Stimulated activated CD8-positive, alpha-beta memory T cell treated with anti-CD3 and anti-CD28 coated beads, Interleukin-7, amount 100 ng/mL, for 1 hour (primary cell): ENCODE measurements at regions not wholly inside any gene's neighbourhood (a gene's known extent, or its start where the extent isn't known, plus 50 kb on each side); places are given as distances from the start of the nearest gene placed in this dataset.

Experiments
- DNase-seq, 2 donors: peaks; one replicate each; pipeline ENCODE4 v3.0.0-alpha.2; 2020; ENCODE audit warnings: low read depth in 2 of 2

DNA sequence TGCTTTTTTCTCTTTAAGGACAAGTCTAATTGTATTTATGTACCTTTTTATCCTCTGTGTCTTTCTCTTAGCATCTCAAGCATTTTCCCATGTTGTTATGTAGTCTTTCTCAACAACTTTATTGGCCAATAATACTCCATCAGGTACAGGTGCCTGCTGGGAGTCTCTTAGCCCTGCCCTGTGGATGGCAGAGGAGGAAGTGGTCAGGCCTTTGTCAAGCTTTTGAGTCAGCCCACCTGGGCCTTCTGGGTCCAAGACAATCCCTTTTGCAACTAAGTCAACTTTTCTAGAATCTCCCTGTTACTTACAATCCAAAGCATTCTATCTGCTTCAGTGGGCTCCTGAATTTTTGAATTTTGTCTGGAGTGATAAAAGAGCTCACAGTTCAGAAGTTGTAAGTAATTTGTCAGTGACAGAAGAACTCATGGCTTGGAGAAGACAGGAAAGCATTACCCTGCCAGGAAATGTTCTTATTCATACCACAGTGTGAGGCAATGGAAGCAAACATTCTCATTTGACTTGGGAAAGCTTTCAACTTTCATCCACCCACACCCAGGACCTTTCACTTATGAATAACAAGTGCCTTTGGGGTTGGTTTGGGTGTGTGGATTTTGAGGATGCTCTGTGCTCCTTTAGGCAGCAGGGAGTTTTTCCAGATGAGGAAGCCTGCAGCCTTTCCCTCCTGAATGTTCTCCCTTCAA, 200.0 kb upstream of the S1PR3 start:
- DNase-seq = no peak

DNA sequence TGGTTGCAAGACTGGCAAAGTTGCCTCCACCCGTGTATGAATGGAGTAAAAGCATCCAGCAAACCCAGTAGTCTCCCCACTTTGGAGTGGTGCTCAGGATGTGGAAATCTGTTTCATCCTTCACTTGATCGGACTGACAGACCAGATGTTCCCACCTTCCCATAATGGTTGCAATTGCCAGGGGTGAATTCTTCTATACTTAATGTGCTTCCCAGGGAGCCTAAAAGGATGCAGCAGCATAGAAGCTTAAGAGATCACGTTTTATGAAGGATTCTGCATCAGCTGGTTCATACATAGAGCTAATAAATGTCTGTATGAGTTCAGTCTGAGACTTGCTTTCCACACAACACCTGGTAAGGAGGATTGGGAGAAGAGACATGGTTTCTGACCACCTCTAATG, 198.8 kb upstream of the S1PR3 start:
- no peak for DNase-seq

DNA sequence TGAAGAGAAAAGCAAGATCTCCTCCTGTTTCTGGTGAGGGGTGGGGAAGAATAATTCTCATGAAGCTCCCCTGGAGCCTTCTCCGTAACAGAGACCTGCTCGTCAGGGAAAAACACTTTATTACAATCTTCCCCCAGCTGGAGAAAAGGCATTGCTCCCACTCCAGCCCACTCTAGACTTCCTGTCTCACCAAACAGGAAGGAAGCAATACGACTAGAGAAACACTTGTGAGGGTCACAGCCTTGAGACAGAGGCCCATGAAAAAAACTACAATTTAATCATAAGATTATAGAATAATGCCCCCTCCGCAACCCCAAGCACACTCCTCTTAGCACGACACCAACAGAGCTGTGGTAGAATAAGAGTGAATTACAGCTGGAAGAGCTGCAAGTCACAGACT, 197.2 kb upstream of the S1PR3 start:
- DNase-seq = no peak

DNA sequence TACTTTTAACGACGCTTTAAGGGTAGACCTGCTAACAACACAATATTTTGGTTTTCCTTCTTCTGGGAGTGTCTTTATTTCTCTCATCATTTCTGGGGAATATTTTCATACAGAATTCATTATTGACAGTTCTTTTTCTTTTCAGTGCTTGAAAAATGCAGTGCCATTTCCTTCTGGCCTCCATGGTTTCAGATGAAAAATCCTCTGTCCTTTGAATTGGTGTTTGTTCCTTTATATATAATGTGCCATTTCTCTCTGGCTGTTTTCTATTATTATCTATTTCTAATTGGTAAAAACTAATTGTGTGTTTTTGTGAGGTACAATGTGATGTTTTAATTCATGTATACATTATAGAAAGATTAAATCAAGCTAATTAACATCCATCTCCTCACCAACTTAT, 194.3 kb upstream of the S1PR3 start:
- DNase-seq = no peak

DNA sequence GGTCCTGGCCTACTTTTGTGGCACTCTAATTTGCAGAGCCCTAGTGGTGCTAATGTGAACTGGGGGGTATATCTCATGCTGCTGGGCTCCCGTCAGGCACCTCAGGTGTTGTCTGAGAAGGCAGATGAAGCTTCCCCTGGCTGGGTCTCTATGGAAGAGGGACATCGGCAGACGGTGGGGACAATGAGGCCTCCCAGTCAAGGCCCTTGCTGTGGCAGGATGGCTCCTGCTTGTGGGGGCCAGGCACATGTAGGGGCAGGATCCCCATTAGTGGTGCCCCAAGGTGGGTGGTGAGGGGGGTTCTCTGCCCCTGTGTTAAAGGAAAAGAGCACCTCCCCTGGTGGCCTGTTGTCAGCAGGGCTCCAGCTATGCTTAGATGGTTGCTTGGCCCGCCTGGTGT, 192.8 kb upstream of the S1PR3 start:
- no peak for DNase-seq

DNA sequence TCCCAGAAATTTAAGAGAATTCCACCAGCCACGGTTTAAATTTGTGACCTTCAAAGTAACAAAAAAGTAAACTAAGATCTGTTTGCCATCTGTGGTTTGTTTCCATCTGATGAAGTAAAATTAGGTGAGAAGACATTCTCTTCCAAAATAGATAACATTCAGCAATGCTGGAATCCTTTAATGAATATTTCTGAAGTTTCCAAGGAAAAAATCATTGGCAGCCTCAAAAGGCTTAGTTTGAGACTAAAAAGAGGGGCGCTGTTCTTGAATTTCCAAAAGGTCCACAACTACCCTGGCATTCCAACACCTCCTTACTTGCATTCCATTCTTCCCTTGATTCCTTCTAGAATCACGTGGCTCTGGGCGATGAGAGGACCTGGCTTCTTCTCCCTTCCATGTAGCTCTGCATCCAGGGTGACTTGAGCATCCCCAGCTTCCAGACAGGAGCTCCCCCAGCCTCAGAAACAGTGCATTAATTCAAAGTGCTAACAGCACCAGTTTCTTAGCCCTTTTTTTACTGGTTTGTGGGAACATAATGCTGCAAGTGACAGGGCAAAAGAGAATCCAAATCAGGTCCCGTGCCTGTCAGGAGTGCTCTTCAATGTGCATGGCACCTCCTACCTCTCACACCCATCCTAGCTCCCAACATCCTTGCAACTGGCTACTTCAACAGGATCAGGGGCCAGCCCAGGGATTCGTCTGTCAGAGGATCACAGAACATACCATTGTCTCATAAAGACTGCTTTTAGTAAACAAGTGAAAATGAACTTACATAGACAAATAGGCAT, 191.5 kb upstream of the S1PR3 start:
- no peak for DNase-seq

DNA sequence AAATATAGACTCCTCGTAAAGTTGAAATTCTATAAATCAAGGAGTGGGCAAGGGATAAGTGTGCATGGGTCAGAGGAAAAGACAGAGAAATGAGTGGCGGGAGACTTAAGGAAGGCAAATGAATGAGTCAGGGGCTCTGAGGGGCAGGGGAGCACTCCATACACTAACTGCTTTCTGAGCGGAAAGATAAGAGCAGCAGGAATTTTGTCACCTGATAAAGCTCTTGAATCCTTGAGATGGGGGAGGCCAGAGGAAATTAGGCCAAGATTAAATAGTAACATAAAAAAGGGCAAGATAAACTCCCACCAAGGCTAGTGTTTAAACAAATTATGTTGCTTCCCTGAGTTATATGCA, 191.0 kb upstream of the S1PR3 start:
- DNase-seq = no peak

DNA sequence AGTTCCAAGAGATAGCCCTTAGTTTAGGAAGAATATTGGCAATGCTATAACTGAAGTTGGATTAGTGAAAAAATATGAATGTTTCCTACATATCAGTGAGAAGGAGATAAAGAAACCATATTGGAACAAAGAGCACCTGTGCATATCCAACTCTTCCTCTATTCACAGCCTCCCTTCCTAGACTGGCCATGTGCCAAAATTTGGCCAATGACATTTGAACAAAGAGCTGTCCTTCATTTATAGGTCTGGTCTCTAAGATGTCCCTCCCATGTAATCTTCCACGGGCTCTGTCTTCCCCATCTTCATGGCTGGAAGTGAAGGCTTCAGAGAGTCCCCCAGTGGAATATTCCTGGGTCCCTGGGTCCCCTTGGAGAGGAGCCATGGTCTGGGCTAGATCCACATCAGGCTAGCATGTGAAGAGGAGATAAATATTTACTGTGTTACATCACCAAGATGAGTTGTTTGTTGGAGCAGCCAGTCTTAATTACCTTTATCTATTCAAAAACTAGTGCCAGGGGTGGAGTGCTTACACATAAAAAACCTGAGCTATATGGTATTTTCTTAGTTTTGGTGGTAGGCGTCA, 190.0 kb upstream of the S1PR3 start:
- no peak for DNase-seq

DNA sequence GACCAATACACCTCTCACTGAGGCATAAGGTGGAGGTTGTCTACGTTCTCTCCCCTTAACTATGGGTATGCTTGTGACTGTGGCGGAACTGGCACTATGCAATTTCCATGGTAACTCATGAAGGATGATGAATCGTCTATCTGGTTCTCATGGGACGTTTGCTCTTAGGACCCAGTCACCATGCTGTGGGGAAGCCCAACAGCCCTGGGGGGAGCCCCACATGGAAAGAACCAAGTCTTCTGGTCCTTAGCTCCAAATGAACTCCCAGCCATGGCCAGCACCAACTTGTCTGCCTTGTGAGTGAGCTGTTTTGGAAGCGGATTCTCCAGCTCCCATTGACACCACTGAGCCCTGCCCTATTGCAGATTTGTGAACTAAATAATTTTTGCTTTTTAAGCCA, 188.7 kb upstream of the S1PR3 start:
- no peak for DNase-seq

DNA sequence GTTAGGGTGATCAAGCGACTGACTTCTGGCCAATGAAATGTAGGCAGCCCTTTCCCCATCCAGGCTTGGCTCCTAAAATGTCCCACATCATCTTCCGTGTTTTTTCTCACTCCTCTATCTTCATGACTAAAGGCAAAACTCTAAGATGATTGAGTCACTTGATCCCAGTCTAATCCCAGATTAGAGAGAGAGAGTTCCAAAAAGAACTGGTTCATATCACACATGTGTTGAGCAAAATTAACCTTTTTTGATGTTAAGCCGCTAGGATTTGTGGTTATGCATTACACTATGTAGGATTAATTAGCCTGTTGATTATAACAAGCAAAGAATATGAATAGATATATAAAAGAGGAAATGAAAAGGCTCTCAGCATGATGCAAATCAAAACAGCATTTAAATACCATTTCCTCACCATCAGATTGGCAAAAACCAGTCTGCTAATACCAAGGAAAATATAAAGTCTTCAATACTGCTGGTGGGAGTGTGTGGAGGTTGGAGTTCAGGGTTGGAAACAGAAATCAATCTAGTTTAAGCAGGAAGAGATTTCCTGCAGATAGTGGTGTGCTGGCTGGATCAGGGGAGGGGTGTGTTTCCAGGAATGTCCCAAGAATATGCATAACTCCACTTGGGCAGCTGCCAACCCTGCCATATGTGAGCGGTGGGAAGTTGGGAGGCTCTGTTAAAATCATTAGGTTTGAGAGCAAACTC, 187.6 kb upstream of the S1PR3 start:
- DNase-seq = no peak

DNA sequence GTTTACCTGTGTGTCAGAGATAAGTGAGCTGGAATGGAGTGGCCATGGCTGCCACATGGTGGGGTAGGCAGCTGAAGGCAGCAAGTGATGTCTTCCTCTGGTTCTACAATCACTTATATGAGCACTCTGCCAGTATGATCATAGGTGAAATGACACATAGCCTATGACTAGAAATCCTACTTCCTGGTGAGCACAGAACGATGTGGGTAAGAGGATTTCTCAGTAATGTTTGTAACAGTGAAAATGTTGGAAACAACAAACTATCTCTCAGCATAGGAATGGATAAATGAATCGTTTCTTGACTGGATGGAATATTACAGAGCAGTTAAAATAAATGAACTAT, 187.0 kb upstream of the S1PR3 start:
- no peak for DNase-seq

DNA sequence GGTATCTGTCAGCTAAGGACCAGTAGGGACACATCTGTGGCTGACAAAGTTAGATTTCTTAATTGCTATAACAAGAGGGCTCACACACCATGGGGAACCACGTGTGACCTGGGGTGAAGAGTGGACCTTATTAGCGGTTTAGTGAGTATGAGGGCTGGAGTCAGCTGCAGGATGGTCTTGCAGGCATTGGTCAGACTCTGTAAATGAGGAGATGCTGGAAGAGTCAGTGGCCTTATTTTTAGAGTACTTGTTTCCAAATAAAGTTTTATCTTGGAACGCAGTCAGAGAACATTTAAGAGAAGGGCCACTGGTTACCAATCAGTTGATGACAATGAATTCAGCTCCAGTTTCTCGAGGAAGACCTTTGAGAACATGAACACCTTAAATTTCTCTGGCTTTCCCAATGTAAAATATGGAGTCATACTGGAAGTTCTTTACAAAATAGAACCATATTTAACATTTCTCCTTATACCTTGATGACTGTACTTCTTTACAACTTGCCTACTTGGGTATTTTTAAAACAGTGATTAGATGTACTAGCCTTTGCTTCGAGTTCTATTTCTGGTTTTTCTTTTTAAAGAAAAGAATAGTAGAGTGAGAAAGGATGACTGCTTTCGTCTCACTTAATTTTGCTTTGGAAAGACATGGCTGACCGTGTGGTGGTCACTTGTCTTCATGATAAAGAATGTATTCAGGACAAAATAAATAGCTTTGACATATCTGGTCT, 185.9 kb upstream of the S1PR3 start:
- DNase-seq = no peak

DNA sequence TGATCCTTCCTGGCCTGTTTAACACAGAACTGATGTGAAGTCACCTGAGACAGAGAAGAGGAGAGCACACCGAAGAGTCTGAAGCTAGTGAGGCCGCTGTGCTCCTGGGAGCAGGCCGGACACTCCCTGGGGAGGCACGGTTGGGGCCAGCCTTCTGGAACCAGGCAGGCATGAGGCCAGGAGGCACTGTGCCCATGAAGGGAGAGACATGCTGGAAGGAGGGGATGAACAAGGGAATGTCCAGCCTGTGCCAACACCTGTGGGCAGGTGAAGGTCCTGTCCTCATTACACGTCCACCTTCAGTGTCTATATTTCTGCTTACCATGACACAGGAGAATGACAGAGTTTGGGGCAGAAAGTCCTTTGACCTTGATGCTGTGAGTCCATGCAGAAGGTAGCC, 183.8 kb upstream of the S1PR3 start:
- DNase-seq = no peak

DNA sequence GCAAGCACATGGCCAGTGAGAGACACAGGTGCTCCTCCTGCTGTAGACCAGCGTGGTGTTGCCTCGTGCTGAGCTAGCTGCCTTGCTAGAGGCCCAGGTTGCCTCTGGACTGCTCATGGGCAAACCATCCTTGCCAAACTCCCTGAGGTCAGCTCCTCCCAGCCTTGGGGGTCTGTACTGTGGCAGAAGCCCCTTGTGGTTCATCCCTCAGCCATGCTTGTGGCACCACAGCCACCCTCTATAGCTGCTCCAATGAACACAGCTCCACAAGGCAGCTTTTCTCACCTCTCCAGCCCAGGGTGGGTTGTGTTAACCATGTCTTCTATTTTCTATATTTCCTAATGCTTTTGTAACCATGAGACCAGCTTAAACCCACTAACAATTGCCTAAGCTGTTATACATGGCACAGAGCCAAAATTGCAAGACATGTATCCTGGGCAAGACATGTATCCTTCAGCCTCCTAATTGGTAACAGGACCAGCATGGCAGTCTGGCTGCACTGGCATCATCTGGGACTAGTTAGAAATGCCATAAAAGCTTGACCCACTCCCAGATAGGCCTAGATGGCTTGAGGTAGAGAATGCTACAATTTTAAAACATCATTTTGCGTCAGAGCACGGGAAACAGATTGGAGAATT, 183.1 kb upstream of the S1PR3 start:
- no peak for DNase-seq

DNA sequence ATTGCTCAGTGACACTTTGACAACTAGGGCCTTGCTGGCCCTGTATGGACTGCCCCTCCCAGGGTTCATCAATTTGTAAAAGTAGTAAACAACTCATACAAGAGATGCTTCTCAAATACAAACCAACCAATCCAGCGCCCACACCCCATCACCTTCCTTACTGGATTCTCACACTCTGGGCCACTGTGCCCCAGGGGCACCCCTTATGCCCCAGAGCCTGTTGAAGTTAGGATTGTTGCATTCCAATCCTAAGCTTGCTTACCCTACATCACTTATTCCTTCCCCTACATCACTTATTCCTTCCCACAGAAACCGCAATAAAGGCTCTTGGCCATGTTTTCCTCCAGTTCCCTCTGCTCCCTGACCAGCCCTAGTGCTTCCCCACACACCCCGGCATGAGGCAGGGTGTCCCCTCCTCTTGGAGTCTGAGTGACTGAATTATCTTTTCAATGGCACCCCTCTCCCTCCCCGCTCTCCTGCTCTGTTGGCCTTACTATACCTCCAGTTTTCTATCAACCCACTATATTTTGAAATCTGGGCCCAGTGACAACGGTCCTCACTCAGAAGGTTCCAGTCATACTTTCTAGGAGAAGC, 182.4 kb upstream of the S1PR3 start:
- DNase-seq = no peak

DNA sequence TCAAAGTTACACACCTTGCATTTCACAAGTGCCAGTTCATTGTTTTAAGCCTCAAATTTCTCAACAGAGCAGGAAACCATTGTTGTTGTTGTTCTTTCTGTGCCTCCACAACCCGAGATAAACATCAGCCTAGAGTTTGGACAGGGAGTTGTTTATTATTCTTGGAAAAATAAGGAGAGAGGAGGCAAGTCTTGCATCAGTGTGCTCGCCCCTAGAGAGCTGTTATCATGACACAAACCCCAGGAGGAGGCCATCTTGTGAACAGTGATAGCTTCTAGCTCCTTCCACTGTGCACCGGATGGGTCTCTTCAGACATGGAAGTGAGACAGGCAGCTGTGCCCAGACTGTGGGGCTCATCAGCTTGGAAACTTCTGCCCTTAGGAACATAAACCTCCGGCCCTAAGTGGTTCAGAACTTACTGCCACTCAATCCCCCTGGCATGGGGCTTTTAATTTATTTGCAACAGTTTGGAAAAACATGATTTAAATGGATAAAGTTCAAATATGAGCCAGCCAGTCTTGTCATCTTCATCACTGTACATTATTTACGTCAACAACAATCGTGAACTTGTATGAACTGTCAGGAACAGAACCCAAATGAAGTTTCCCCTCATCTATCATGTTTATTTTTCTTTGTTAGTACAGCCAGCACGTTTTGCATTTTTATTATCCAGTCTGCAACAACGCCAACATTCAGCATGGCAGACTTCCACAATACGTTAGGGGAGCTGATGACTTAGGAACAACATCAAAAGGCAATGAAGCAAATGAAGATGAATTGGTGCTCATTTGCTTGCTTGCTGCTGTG, 181.7 kb upstream of the S1PR3 start:
- DNase-seq = no peak

DNA sequence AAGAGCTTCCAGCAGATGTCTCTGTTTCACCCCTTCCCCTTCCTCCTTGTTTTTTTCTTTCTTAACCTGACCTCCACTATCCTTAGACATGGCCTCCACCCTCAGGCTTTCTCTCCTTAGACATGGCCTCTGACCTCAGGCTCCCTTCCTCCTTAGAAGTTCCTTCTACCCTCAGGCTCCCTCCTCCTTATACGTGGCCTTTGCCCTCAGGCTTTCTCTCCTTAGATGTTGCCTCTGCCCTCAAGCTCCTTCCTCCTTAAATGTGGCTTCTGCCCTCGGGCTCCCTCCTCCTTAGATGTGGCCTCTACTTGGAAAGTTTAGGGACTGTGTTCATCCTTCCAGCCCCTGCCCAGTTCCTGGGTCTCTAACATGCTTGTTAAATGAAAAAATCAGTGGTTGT, 180.4 kb upstream of the S1PR3 start:
- DNase-seq = no peak

DNA sequence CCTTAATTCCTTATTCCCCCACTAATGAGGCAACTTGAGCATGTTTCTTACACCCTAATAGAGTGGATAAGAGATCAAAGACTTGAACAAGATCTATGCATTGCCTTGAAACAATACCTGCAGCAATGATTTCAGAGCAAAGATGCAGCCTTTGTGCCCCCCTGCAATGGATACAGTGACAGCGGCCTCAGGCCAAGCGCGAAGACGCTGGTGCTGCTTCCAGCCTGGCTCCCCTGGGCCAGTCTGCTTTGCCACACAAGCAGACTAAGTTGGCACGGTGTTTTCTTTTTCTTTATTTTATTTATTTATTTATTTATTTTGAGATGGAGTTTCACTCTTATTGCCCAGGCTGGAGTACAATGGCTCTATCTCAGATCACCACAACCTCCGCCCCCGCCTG, 179.8 kb upstream of the S1PR3 start:
- no peak for DNase-seq

DNA sequence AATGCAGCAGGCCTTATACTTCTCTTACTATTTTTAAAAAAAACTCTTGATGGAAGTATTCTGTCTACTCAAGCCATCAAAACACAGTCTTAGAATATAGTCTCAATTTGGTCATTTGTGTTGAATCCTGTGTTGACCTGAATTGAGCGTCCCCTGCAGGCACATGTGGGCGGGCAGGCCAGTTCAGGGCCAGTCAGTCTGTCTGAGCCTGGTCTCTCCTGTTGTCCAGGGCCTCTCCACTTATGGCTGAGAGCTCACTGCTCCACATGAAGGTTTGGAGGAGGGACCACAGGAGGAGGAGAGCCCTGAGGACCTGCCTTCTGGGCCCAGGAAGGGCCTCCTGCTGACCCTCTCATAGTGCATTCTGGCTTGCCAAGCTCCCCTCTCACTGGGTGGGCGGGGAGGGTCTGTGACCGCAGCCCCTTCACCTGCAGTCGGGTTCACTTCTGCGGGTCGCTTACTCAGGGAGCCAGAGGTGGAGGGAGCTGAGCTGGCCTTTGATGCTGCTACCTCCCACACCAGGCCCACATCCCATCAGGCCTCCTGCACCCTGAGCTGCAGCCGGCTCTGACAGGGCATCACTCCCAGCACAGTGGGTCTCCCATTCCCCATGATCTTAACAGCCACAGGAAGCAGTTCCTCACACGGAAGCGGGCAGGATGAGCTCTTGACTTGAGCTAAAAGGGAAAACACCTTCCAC, 178.2 kb upstream of the S1PR3 start:
- DNase-seq = no peak
